ENCODE measurements at regions not wholly inside any gene's neighbourhood (a gene's known extent, or its start where the extent isn't known, plus 50 kb on each side); places are given as distances from the start of the nearest gene placed in this dataset.

DNA sequence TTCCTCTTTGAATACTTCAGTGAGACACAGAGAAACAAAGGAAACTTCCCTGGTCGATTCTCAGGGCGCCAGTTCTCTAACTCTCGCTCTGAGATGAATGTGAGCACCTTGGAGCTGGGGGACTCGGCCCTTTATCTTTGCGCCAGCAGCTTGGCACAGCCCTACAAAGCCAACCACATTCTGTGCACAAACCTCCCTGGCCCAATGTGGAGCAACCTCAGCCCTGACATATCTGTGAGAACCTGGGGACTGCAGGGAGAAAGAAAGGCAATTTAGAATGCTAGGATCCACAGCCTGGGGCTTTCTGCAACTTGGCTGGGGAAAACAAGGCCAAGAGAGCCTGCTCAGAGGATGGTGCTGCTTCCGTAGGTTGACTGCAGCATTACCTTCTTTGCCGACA, 63.5 kb upstream of the PRSS58 start (continued):
- TF ChIP-seq, protein P1, sequence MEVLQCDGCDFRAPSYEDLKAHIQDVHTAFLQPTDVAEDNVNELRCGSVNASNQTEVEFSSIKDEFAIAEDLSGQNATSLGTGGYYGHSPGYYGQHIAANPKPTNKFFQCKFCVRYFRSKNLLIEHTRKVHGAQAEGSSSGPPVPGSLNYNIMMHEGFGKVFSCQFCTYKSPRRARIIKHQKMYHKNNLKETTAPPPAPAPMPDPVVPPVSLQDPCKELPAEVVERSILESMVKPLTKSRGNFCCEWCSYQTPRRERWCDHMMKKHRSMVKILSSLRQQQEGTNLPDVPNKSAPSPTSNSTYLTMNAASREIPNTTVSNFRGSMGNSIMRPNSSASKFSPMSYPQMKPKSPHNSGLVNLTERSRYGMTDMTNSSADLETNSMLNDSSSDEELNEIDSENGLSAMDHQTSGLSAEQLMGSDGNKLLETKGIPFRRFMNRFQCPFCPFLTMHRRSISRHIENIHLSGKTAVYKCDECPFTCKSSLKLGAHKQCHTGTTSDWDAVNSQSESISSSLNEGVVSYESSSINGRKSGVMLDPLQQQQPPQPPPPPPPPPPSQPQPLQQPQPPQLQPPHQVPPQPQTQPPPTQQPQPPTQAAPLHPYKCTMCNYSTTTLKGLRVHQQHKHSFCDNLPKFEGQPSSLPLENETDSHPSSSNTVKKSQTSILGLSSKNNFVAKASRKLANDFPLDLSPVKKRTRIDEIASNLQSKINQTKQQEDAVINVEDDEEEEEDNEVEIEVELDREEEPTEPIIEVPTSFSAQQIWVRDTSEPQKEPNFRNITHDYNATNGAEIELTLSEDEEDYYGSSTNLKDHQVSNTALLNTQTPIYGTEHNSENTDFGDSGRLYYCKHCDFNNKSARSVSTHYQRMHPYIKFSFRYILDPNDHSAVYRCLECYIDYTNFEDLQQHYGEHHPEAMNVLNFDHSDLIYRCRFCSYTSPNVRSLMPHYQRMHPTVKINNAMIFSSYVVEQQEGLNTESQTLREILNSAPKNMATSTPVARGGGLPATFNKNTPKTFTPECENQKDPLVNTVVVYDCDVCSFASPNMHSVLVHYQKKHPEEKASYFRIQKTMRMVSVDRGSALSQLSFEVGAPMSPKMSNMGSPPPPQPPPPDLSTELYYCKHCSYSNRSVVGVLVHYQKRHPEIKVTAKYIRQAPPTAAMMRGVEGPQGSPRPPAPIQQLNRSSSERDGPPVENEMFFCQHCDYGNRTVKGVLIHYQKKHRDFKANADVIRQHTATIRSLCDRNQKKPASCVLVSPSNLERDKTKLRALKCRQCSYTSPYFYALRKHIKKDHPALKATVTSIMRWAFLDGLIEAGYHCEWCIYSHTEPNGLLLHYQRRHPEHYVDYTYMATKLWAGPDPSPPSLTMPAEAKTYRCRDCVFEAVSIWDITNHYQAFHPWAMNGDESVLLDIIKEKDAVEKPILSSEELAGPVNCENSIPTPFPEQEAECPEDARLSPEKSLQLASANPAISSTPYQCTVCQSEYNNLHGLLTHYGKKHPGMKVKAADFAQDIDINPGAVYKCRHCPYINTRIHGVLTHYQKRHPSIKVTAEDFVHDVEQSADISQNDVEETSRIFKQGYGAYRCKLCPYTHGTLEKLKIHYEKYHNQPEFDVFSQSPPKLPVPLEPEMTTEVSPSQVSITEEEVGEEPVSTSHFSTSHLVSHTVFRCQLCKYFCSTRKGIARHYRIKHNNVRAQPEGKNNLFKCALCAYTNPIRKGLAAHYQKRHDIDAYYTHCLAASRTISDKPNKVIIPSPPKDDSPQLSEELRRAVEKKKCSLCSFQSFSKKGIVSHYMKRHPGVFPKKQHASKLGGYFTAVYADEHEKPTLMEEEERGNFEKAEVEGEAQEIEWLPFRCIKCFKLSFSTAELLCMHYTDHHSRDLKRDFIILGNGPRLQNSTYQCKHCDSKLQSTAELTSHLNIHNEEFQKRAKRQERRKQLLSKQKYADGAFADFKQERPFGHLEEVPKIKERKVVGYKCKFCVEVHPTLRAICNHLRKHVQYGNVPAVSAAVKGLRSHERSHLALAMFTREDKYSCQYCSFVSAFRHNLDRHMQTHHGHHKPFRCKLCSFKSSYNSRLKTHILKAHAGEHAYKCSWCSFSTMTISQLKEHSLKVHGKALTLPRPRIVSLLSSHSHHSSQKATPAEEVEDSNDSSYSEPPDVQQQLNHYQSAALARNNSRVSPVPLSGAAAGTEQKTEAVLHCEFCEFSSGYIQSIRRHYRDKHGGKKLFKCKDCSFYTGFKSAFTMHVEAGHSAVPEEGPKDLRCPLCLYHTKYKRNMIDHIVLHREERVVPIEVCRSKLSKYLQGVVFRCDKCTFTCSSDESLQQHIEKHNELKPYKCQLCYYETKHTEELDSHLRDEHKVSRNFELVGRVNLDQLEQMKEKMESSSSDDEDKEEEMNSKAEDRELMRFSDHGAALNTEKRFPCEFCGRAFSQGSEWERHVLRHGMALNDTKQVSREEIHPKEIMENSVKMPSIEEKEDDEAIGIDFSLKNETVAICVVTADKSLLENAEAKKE (CRISPR knock-in tag; IDR thresholded peaks at IDR 0.05), result no peak
- TF ChIP-seq NANOG (IDR thresholded peaks at IDR 0.05; ENCODE audit: borderline replicate concordance), result no peak
- no peak for TF ChIP-seq JUNB (IDR thresholded peaks at IDR 0.05; ENCODE audit: unreplicated experiment)
- TF ChIP-seq CREB1 (CRISPR knock-in tag; IDR thresholded peaks at IDR 0.05; ENCODE audit: low read depth), result no peak
- TF ChIP-seq STAT1 (IDR thresholded peaks at IDR 0.05; ENCODE audit: unreplicated experiment), result no peak
- no peak for TF ChIP-seq EZH2 (IDR thresholded peaks at IDR 0.05; ENCODE audit: low read depth, unreplicated experiment)
- no peak for TF ChIP-seq CTCF (conservative IDR thresholded peaks at IDR 0.05; ENCODE audit: low read depth in 2 of 2)
- no peak for TF ChIP-seq ETS1 (IDR thresholded peaks at IDR 0.05)
- TF ChIP-seq ZNF331 (CRISPR knock-in tag; IDR thresholded peaks at IDR 0.05; ENCODE audit: low read depth), result no peak
- no peak for TF ChIP-seq EZH2phosphoT487 (IDR thresholded peaks at IDR 0.05; ENCODE audit: unreplicated experiment)
- no peak for TF ChIP-seq REST (IDR thresholded peaks at IDR 0.05; ENCODE audit: unreplicated experiment)
- no peak for TF ChIP-seq POLR2AphosphoS5 (IDR thresholded peaks at IDR 0.05; ENCODE audit: low read depth)

All from GM23338 (cell line).